Esophagus mucosa (tissue), 1 donor: ENCODE measurements at regions not wholly inside any gene's neighbourhood (a gene's known extent, or its start where the extent isn't known, plus 50 kb on each side); places are given as distances from the start of the nearest gene placed in this dataset.
"Not testable (repeated sequence)": the region's sequence is repeated elsewhere in the genome, so short reads cannot be mapped to it uniquely, and the experiment has no call there.

Source experiments
- ATAC-seq: fragments of 200-7000 bp; cut with Tn5 transposase; one replicate; pipeline ENCODE4 v1.9.1; 2020
- donor health status: DM: yes; HTN: yes; CAD: no.

- ATAC-seq, result no peak
Measured at GRCh38 chr14:87305345-87305744, 687.6 kb downstream of the GALC start.

- no peak for ATAC-seq
Measured at GRCh38 chr14:87304404-87304803, 688.6 kb downstream of the GALC start.

- no peak for ATAC-seq
Measured at GRCh38 chr14:87286826-87287225, 706.2 kb downstream of the GALC start.

- no peak for ATAC-seq
Measured at GRCh38 chr14:87286191-87286590, 706.8 kb downstream of the GALC start.

- ATAC-seq, result no peak
Measured at GRCh38 chr14:87285506-87285905, 707.5 kb downstream of the GALC start.

- ATAC-seq, result no peak
Measured at GRCh38 chr14:87283547-87283946, 709.4 kb downstream of the GALC start.

GRCh38 chr14:87282266-87282665, 710.7 kb downstream of the GALC start:
- no peak for ATAC-seq

- ATAC-seq, result no peak
Measured at GRCh38 chr14:87278415-87278814, 714.6 kb downstream of the GALC start.

- ATAC-seq, result no peak
Measured at GRCh38 chr14:87271331-87271730, 721.7 kb downstream of the GALC start.

- no peak for ATAC-seq
Measured at GRCh38 chr14:87268997-87269396, 724.0 kb downstream of the GALC start.

GRCh38 chr14:87264796-87265195, 728.2 kb downstream of the GALC start:
- ATAC-seq, result no peak

GRCh38 chr14:87264272-87264785, 728.7 kb downstream of the GALC start:
- no peak for ATAC-seq

GRCh38 chr14:87261621-87262020, 731.4 kb downstream of the GALC start:
- ATAC-seq, result no peak

- no peak for ATAC-seq
Measured at GRCh38 chr14:87260460-87260859, 732.5 kb downstream of the GALC start.

- ATAC-seq, result no peak
Measured at GRCh38 chr14:87257421-87257820, 735.6 kb downstream of the GALC start.

- no peak for ATAC-seq
Measured at GRCh38 chr14:87255058-87255457, 737.9 kb downstream of the GALC start.

- ATAC-seq, result no peak
Measured at GRCh38 chr14:87254331-87254874, 738.6 kb downstream of the GALC start.

GRCh38 chr14:87253791-87254190, 739.2 kb downstream of the GALC start:
- ATAC-seq, result not testable (repeated sequence)

- no peak for ATAC-seq
Measured at GRCh38 chr14:87252103-87252502, 740.9 kb downstream of the GALC start.

- ATAC-seq, result no peak
Measured at GRCh38 chr14:87251011-87251410, 742.0 kb downstream of the GALC start.

- ATAC-seq, result no peak
Measured at GRCh38 chr14:87241018-87241768, 751.8 kb downstream of the GALC start.

- not testable (repeated sequence) for ATAC-seq
Measured at GRCh38 chr14:87240319-87240718, 752.7 kb downstream of the GALC start.

- ATAC-seq, result no peak
Measured at GRCh38 chr14:87233806-87234384, 759.1 kb downstream of the GALC start.

- ATAC-seq, result no peak
Measured at GRCh38 chr14:87233266-87233665, 759.7 kb downstream of the GALC start.
